ENCODE measurements at regions not wholly inside any gene's neighbourhood (a gene's known extent, or its start where the extent isn't known, plus 50 kb on each side); places are given as distances from the start of the nearest gene placed in this dataset.

- WGBS (ENCODE audit: insufficient coverage, insufficient read length): no CpG with 5 or more reads among the region's 6 CpGs
- no peak overlapping the region for H3K27ac ChIP-seq (ENCODE audit: low read length)
- DNase-seq (ENCODE audit: low read depth, low spot score): no peak
- no peaks in the 10 kb centered on the region for H3K4me1 ChIP-seq (ENCODE audit: control insufficient read depth, insufficient read depth, low read length)
- H3K4me3 ChIP-seq (ENCODE audit: low read length): no peak overlapping the region
- no peaks in the 10 kb centered on the region for H3K27me3 ChIP-seq (ENCODE audit: control insufficient read depth, insufficient read depth, low read length)
- H3K9me3 ChIP-seq (ENCODE audit: control insufficient read depth, insufficient read depth, low read length): no peaks in the 10 kb centered on the region
- H3K36me3 ChIP-seq (ENCODE audit: control insufficient read depth, insufficient read depth, low read length): no peaks in the 10 kb centered on the region
Measured at GRCh38 chr3:70849911-70850699, 537.7 kb upstream of the MDFIC2 start.

GRCh38 chr3:70840106-70840870 lies 527.9 kb upstream of the MDFIC2 start:
- WGBS (ENCODE audit: insufficient coverage, insufficient read length): no CpG with 5 or more reads among the region's 4 CpGs
- H3K9me3 ChIP-seq (ENCODE audit: control insufficient read depth, insufficient read depth, low read length): no peaks in the 10 kb centered on the region
- no peaks in the 10 kb centered on the region for H3K27me3 ChIP-seq (ENCODE audit: control insufficient read depth, insufficient read depth, low read length)
- H3K4me3 ChIP-seq (ENCODE audit: low read length): no peak overlapping the region
- no peak for DNase-seq (ENCODE audit: low read depth, low spot score)
- H3K36me3 ChIP-seq (ENCODE audit: control insufficient read depth, insufficient read depth, low read length): no peaks in the 10 kb centered on the region
- no peak overlapping the region for H3K27ac ChIP-seq (ENCODE audit: low read length)
- no peaks in the 10 kb centered on the region for H3K4me1 ChIP-seq (ENCODE audit: control insufficient read depth, insufficient read depth, low read length)

- no peak overlapping the region for H3K4me3 ChIP-seq (ENCODE audit: low read length)
- H3K4me1 ChIP-seq (ENCODE audit: control insufficient read depth, insufficient read depth, low read length): peaks cover 4% of the 10 kb centered on the region; the same call in 1 of the 2 replicates
- H3K27ac ChIP-seq (ENCODE audit: low read length): no peak overlapping the region
- H3K27me3 ChIP-seq (ENCODE audit: control insufficient read depth, insufficient read depth, low read length): no peaks in the 10 kb centered on the region
- no peaks in the 10 kb centered on the region for H3K9me3 ChIP-seq (ENCODE audit: control insufficient read depth, insufficient read depth, low read length)
- DNase-seq (ENCODE audit: low read depth, low spot score): no peak
- no peaks in the 10 kb centered on the region for H3K36me3 ChIP-seq (ENCODE audit: control insufficient read depth, insufficient read depth, low read length)
- no CpG with 5 or more reads among the region's 7 CpGs for WGBS (ENCODE audit: insufficient coverage, insufficient read length)
Measured at GRCh38 chr3:70833239-70833960, 521.0 kb upstream of the MDFIC2 start.

GRCh38 chr3:70832834-70833205 lies 520.4 kb upstream of the MDFIC2 start:
- peaks cover 4% of the 10 kb centered on the region; the same call in 1 of the 2 replicates for H3K4me1 ChIP-seq (ENCODE audit: control insufficient read depth, insufficient read depth, low read length)
- H3K9me3 ChIP-seq (ENCODE audit: control insufficient read depth, insufficient read depth, low read length): no peaks in the 10 kb centered on the region
- H3K27me3 ChIP-seq (ENCODE audit: control insufficient read depth, insufficient read depth, low read length): no peaks in the 10 kb centered on the region
- H3K4me3 ChIP-seq (ENCODE audit: low read length): no peak overlapping the region
- H3K27ac ChIP-seq (ENCODE audit: low read length): no peak overlapping the region
- DNase-seq (ENCODE audit: low read depth, low spot score): no peak
- no peaks in the 10 kb centered on the region for H3K36me3 ChIP-seq (ENCODE audit: control insufficient read depth, insufficient read depth, low read length)

GRCh38 chr3:70832089-70832833 lies 519.8 kb upstream of the MDFIC2 start:
- H3K9me3 ChIP-seq (ENCODE audit: control insufficient read depth, insufficient read depth, low read length): no peaks in the 10 kb centered on the region
- DNase-seq (ENCODE audit: low read depth, low spot score): no peak
- no peak overlapping the region for H3K4me3 ChIP-seq (ENCODE audit: low read length)
- peaks cover 4% of the 10 kb centered on the region; the same call in 1 of the 2 replicates for H3K4me1 ChIP-seq (ENCODE audit: control insufficient read depth, insufficient read depth, low read length)
- no peak overlapping the region for H3K27ac ChIP-seq (ENCODE audit: low read length)
- no CpG with 5 or more reads among the region's 5 CpGs for WGBS (ENCODE audit: insufficient coverage, insufficient read length)
- no peaks in the 10 kb centered on the region for H3K27me3 ChIP-seq (ENCODE audit: control insufficient read depth, insufficient read depth, low read length)
- no peaks in the 10 kb centered on the region for H3K36me3 ChIP-seq (ENCODE audit: control insufficient read depth, insufficient read depth, low read length)

GRCh38 chr3:70829092-70829491 lies 516.7 kb upstream of the MDFIC2 start:
- Histone ChIP-seq H3K4me1 (ENCODE audit: control insufficient read depth, insufficient read depth, low read length) (peaks cover 4% of the 10 kb centered on the region; the same call in 1 of the 2 replicates), H3K4me3 (ENCODE audit: low read length) (no peak overlapping the region), H3K27me3 (ENCODE audit: control insufficient read depth, insufficient read depth, low read length) (no peaks in the 10 kb centered on the region), H3K27ac (ENCODE audit: low read length) (no peak overlapping the region), H3K9me3 (ENCODE audit: control insufficient read depth, insufficient read depth, low read length) (no peaks in the 10 kb centered on the region), H3K36me3 (ENCODE audit: control insufficient read depth, insufficient read depth, low read length) (no peaks in the 10 kb centered on the region)
- no CpG with 5 or more reads among the region's 6 CpGs for WGBS (ENCODE audit: insufficient coverage, insufficient read length)
- no peak for DNase-seq (ENCODE audit: low read depth, low spot score)

GRCh38 chr3:70824773-70825172 lies 512.3 kb upstream of the MDFIC2 start:
- Histone ChIP-seq H3K4me3 (ENCODE audit: low read length) (no peak overlapping the region), H3K27me3 (ENCODE audit: control insufficient read depth, insufficient read depth, low read length) (no peaks in the 10 kb centered on the region), H3K4me1 (ENCODE audit: control insufficient read depth, insufficient read depth, low read length) (no peaks in the 10 kb centered on the region), H3K9me3 (ENCODE audit: control insufficient read depth, insufficient read depth, low read length) (no peaks in the 10 kb centered on the region), H3K27ac (ENCODE audit: low read length) (no peak overlapping the region), H3K36me3 (ENCODE audit: control insufficient read depth, insufficient read depth, low read length) (no peaks in the 10 kb centered on the region)
- no CpG with 5 or more reads among the region's 1 CpG for WGBS (ENCODE audit: insufficient coverage, insufficient read length)
- DNase-seq (ENCODE audit: low read depth, low spot score): no peak

GRCh38 chr3:70824078-70824477 lies 511.6 kb upstream of the MDFIC2 start:
- no CpG with 5 or more reads among the region's 2 CpGs for WGBS (ENCODE audit: insufficient coverage, insufficient read length)
- no peak for DNase-seq (ENCODE audit: low read depth, low spot score)
- Histone ChIP-seq H3K36me3 (ENCODE audit: control insufficient read depth, insufficient read depth, low read length) (no peaks in the 10 kb centered on the region), H3K4me3 (ENCODE audit: low read length) (no peak overlapping the region), H3K4me1 (ENCODE audit: control insufficient read depth, insufficient read depth, low read length) (no peaks in the 10 kb centered on the region), H3K27ac (ENCODE audit: low read length) (no peak overlapping the region), H3K9me3 (ENCODE audit: control insufficient read depth, insufficient read depth, low read length) (no peaks in the 10 kb centered on the region), H3K27me3 (ENCODE audit: control insufficient read depth, insufficient read depth, low read length) (no peaks in the 10 kb centered on the region)

- DNase-seq (ENCODE audit: low read depth, low spot score): no peak
- no peaks in the 10 kb centered on the region for H3K4me1 ChIP-seq (ENCODE audit: control insufficient read depth, insufficient read depth, low read length)
- H3K9me3 ChIP-seq (ENCODE audit: control insufficient read depth, insufficient read depth, low read length): no peaks in the 10 kb centered on the region
- no peaks in the 10 kb centered on the region for H3K36me3 ChIP-seq (ENCODE audit: control insufficient read depth, insufficient read depth, low read length)
- no peaks in the 10 kb centered on the region for H3K27me3 ChIP-seq (ENCODE audit: control insufficient read depth, insufficient read depth, low read length)
- no peak overlapping the region for H3K27ac ChIP-seq (ENCODE audit: low read length)
- H3K4me3 ChIP-seq (ENCODE audit: low read length): no peak overlapping the region
- WGBS (ENCODE audit: insufficient coverage, insufficient read length): no CpG with 5 or more reads among the region's 3 CpGs
Measured at GRCh38 chr3:70823622-70824021, 511.2 kb upstream of the MDFIC2 start.

GRCh38 chr3:70822669-70823068 lies 510.2 kb upstream of the MDFIC2 start:
- no peaks in the 10 kb centered on the region for H3K27me3 ChIP-seq (ENCODE audit: control insufficient read depth, insufficient read depth, low read length)
- H3K9me3 ChIP-seq (ENCODE audit: control insufficient read depth, insufficient read depth, low read length): no peaks in the 10 kb centered on the region
- no peaks in the 10 kb centered on the region for H3K36me3 ChIP-seq (ENCODE audit: control insufficient read depth, insufficient read depth, low read length)
- no peaks in the 10 kb centered on the region for H3K4me1 ChIP-seq (ENCODE audit: control insufficient read depth, insufficient read depth, low read length)
- no CpG with 5 or more reads among the region's 7 CpGs for WGBS (ENCODE audit: insufficient coverage, insufficient read length)
- no peak for DNase-seq (ENCODE audit: low read depth, low spot score)
- no peak overlapping the region for H3K27ac ChIP-seq (ENCODE audit: low read length)
- H3K4me3 ChIP-seq (ENCODE audit: low read length): no peak overlapping the region

All from iPS DF 6.9 (cell line).